MM.1S (cell line): ENCODE measurements at regions not wholly inside any gene's neighbourhood (a gene's known extent, or its start where the extent isn't known, plus 50 kb on each side); places are given as distances from the start of the nearest gene placed in this dataset.

Experiments
- CTCF ChIP-seq: fragments of 300-600 bp; sonication (generic); IDR thresholded peaks from 2 replicates; pipeline ENCODE4 v1.5.1; 2016; ENCODE audit warnings: antibody characterized with exemption, low read length, mixed read lengths
- EZH2 ChIP-seq: fragments of 300-600 bp; sonication (generic); optimal IDR thresholded peaks from 2 replicates; pipeline ENCODE3; 2017; ENCODE audit warnings: low read depth, mild to moderate bottlenecking, antibody characterized with exemption, low read length, mixed read lengths
- EZH2phosphoT487 ChIP-seq: fragments of 300-600 bp; sonication (generic); IDR thresholded peaks from 2 replicates; pipeline ENCODE4 v1.6.1; 2018; ENCODE audit warnings: antibody characterized with exemption, low read length

GRCh38 chr12:69039911-69040310 is 106.9 kb upstream of the CPM start:
- no peak for TF ChIP-seq EZH2phosphoT487
- TF ChIP-seq CTCF = no peak
- no peak for TF ChIP-seq EZH2
